AG09309 (cell line): ENCODE measurements at regions not wholly inside any gene's neighbourhood (a gene's known extent, or its start where the extent isn't known, plus 50 kb on each side); places are given as distances from the start of the nearest gene placed in this dataset.

ENCODE experiments used
- DNase-seq: peaks from one replicate; pipeline ENCODE4 v3.0.0-alpha.2; 2010; ENCODE audit warnings: low read depth
- H3K4me3 ChIP-seq: 2 replicates; pipeline ENCODE4 v1.5.1; 2011; ENCODE audit warnings: mild to moderate bottlenecking, low read depth, low read length, moderate library complexity; ENCODE audit not compliant: control insufficient read depth
- CTCF ChIP-seq: IDR thresholded peaks from 2 replicates; pipeline ENCODE4 v1.5.1; 2011; ENCODE audit warnings: mild to moderate bottlenecking, low read depth, low read length, inconsistent platforms; ENCODE audit not compliant: insufficient read depth, control insufficient read depth; ENCODE audit errors: missing control alignments

GRCh38 chr4:64613046-64613445, 203.8 kb upstream of the TECRL start:
- TF ChIP-seq CTCF: no peak
- no peak for DNase-seq
- H3K4me3 ChIP-seq: no peak overlapping the region

- DNase-seq: no peak
- no peak for TF ChIP-seq CTCF
- H3K4me3 ChIP-seq: no peak overlapping the region
Observed at GRCh38 chr4:64598066-64598465, 188.8 kb upstream of the TECRL start.

GRCh38 chr4:64594723-64595122, 185.5 kb upstream of the TECRL start:
- H3K4me3 ChIP-seq: no peak overlapping the region
- no peak for DNase-seq
- no peak for TF ChIP-seq CTCF

- H3K4me3 ChIP-seq: no peak overlapping the region
- DNase-seq: no peak
- TF ChIP-seq CTCF: no peak
Observed at GRCh38 chr4:64588507-64588906, 179.3 kb upstream of the TECRL start.

GRCh38 chr4:64584981-64585557, 175.8 kb upstream of the TECRL start:
- no peak for DNase-seq
- no peak overlapping the region for H3K4me3 ChIP-seq
- peak; percentile 56 for TF ChIP-seq CTCF

- no peak for TF ChIP-seq CTCF
- no peak for DNase-seq
- no peak overlapping the region for H3K4me3 ChIP-seq
Observed at GRCh38 chr4:64584125-64584524, 174.9 kb upstream of the TECRL start.

GRCh38 chr4:64582492-64582891, 173.2 kb upstream of the TECRL start:
- no peak for TF ChIP-seq CTCF
- H3K4me3 ChIP-seq: no peak overlapping the region
- no peak for DNase-seq
